OCI-LY1 (cell line): ENCODE measurements at regions not wholly inside any gene's neighbourhood (a gene's known extent, or its start where the extent isn't known, plus 50 kb on each side); places are given as distances from the start of the nearest gene placed in this dataset.

Experiments
- H2AFZ ChIP-seq: fragments of 200-600 bp; sonication (generic), shearing (Covaris generic); 2 replicates; pipeline ENCODE4 v1.6.0; 2014; ENCODE audit warnings: antibody characterized with exemption, mild to moderate bottlenecking, low read length
- H3F3A ChIP-seq: fragments of 200-600 bp; sonication (generic), shearing (Covaris generic); 2 replicates; pipeline ENCODE4 v1.6.0; 2014; ENCODE audit warnings: mild to moderate bottlenecking, antibody characterized with exemption, low read length, moderate library complexity; ENCODE audit not compliant: insufficient read depth
- H3K27ac ChIP-seq: fragments of 200-600 bp; sonication (generic); 2 replicates; pipeline ENCODE4 v1.5.1; 2014; ENCODE audit warnings: low read length, mixed run types, mild to moderate bottlenecking, low read depth; ENCODE audit not compliant: poor library complexity, severe bottlenecking
- H3K27me3 ChIP-seq: fragments of 200-600 bp; sonication (generic); 2 replicates; pipeline ENCODE4 v1.6.0; 2014; ENCODE audit warnings: antibody characterized with exemption, mild to moderate bottlenecking, low read length, moderate library complexity; ENCODE audit not compliant: insufficient read depth
- H3K36me3 ChIP-seq: fragments of 200-600 bp; sonication (generic); 2 replicates; pipeline ENCODE4 v1.6.1; 2014; ENCODE audit warnings: mild to moderate bottlenecking, antibody characterized with exemption, low read length, moderate library complexity, mixed read lengths; ENCODE audit not compliant: insufficient read depth
- H3K4me1 ChIP-seq: fragments of 200-600 bp; sonication (generic); 2 replicates; pipeline ENCODE4 v1.5.1; 2014; ENCODE audit warnings: mild to moderate bottlenecking, low read length, moderate library complexity; ENCODE audit not compliant: insufficient read depth, severe bottlenecking
- H3K4me2 ChIP-seq: fragments of 200-600 bp; sonication (generic), shearing (Covaris generic); 2 replicates; pipeline ENCODE4 v1.6.1; 2014; ENCODE audit warnings: low read length
- H3K4me3 ChIP-seq: fragments of 200-600 bp; sonication (generic); 2 replicates; pipeline ENCODE4 v1.5.1; 2014; ENCODE audit warnings: low read length, low read depth, mild to moderate bottlenecking, mixed read lengths; ENCODE audit not compliant: poor library complexity, severe bottlenecking
- H3K79me2 ChIP-seq: fragments of 200-600 bp; shearing (Covaris generic); 2 replicates; pipeline ENCODE4 v1.6.1; 2016; ENCODE audit warnings: mixed run types, low read length, mixed read lengths; ENCODE audit not compliant: insufficient read depth
- H3K9ac ChIP-seq: fragments of 200-600 bp; sonication (generic), shearing (Covaris generic); 2 replicates; pipeline ENCODE4 v1.6.1; 2014; ENCODE audit warnings: mild to moderate bottlenecking, low read length, mixed read lengths
- H3K9me2 ChIP-seq: fragments of 200-600 bp; sonication (generic), shearing (Covaris generic); 2 replicates; pipeline ENCODE4 v1.6.1; 2014; ENCODE audit warnings: low read depth, mild to moderate bottlenecking, low read length, mixed read lengths
- H3K9me3 ChIP-seq: fragments of 200-600 bp; shearing (Covaris generic); 2 replicates; pipeline ENCODE4 v1.6.1; 2014; ENCODE audit warnings: low read length, mixed read lengths
- H4K20me1 ChIP-seq: fragments of 200-600 bp; sonication (generic), shearing (Covaris generic); 2 replicates; pipeline ENCODE4 v1.6.0; 2016; ENCODE audit warnings: mild to moderate bottlenecking, low read length; ENCODE audit not compliant: insufficient read depth
- CTCF ChIP-seq: fragments of 200-600 bp; sonication (generic), shearing (Covaris generic); IDR thresholded peaks from 2 replicates; pipeline ENCODE4 v1.5.1; 2017; ENCODE audit warnings: mild to moderate bottlenecking, antibody characterized with exemption, low read length, moderate library complexity, mixed read lengths
- EZH2 ChIP-seq: fragments of 200-600 bp; sonication (generic), shearing (Covaris generic); IDR thresholded peaks from 2 replicates; pipeline ENCODE4 v1.8.0; 2017; ENCODE audit warnings: borderline replicate concordance, mixed run types, mild to moderate bottlenecking, antibody characterized with exemption, low read length, moderate library complexity, mixed read lengths

DNA sequence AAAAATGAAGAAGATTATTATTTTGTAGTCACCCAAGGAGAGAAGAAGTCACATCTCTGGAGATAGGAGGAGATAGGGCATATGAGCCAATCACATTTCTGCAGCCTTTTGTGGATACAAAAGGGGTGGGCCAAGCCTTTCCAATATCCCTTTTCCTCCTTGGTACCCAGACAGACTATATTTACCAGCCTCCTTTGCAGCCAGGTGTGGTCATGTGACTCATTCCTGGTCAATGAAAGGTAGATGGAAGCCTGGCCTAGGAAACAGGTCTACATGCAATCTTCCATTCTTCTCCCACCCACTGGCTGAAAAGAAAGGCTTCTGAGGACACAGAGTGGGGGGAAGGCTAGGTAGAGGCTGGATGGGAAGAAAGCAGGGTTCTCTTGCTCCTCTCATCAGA is 58.1 kb upstream of the ERG start:
- Histone ChIP-seq H3K4me2 (no peak overlapping the region), H3K9me2 (no peaks in the 10 kb centered on the region), H3K27me3 (no peaks in the 10 kb centered on the region), H3F3A (no peaks in the 10 kb centered on the region), H3K4me3 (no peak overlapping the region), H3K9me3 (no peaks in the 10 kb centered on the region), H3K4me1 (no peaks in the 10 kb centered on the region), H3K36me3 (no peaks in the 10 kb centered on the region), H4K20me1 (no peaks in the 10 kb centered on the region), H3K79me2 (no peaks in the 10 kb centered on the region), H3K9ac (no peak overlapping the region), H3K27ac (no peak overlapping the region), H2AFZ (no peak overlapping the region)
- no peak for TF ChIP-seq EZH2
- no peak for TF ChIP-seq CTCF

GRCh38 chr21:38561205-38561604 is 62.9 kb upstream of the ERG start:
- Histone ChIP-seq H3F3A (no peaks in the 10 kb centered on the region), H3K4me2 (no peak overlapping the region), H3K9ac (no peak overlapping the region), H3K4me3 (no peak overlapping the region), H3K9me3 (no peaks in the 10 kb centered on the region), H3K27me3 (no peaks in the 10 kb centered on the region), H4K20me1 (no peaks in the 10 kb centered on the region), H3K27ac (no peak overlapping the region), H3K4me1 (no peaks in the 10 kb centered on the region), H2AFZ (no peak overlapping the region), H3K36me3 (no peaks in the 10 kb centered on the region), H3K79me2 (no peaks in the 10 kb centered on the region), H3K9me2 (no peaks in the 10 kb centered on the region)
- no peak for TF ChIP-seq CTCF
- no peak for TF ChIP-seq EZH2

DNA sequence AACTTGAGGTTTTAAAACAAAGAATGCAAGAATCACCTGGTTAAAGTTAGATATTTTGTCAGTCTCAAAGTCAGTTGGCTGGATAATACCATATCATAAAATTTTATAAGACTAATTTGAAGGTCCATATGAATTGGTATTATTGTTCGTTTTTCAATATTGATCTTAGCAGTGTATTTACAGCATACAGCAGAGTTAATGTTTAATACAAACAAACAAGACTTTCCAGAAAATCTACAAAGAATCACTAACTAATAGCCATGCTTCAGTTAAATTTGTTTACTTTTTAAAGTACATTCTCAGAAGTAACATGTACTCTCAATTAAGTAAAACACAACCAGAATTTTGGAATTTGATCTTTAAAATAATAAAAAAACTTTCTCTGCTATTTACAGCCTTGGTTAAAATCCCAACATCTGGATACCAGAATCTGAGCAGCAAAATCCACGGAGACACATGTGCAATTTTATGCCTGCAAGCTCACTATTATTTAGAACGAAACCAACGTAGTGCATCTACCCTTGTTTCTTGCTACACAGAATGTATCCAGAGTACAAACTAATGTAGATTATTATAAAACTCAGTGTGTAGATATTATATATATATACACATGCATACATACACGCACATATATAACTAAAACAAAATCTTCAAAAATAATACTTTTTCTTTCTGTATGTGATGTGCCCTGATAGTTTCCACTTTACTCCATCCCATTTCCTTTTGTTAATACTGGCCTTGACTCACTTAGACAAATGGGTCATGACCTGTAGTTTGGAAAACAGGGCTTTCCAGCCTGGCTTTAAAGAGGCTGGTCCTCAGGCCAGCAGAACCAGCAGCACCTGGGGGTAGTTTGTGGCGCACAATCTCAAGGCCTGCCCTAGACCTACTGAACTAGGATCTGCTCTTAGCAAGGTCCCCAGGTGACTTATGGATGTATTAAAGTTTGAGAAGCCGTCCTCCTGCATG is 63.6 kb upstream of the ERG start:
- Histone ChIP-seq H3K4me1 (no peaks in the 10 kb centered on the region), H2AFZ (no peak overlapping the region), H3K27me3 (no peaks in the 10 kb centered on the region), H3K9me3 (no peaks in the 10 kb centered on the region), H4K20me1 (no peaks in the 10 kb centered on the region), H3K9ac (no peak overlapping the region), H3K9me2 (no peaks in the 10 kb centered on the region), H3F3A (no peaks in the 10 kb centered on the region), H3K4me3 (no peak overlapping the region), H3K4me2 (no peak overlapping the region), H3K27ac (no peak overlapping the region), H3K79me2 (no peaks in the 10 kb centered on the region), H3K36me3 (no peaks in the 10 kb centered on the region)
- TF ChIP-seq CTCF: no peak
- no peak for TF ChIP-seq EZH2
